Prostate gland (tissue), 2 donors: ENCODE measurements at regions not wholly inside any gene's neighbourhood (a gene's known extent, or its start where the extent isn't known, plus 50 kb on each side); places are given as distances from the start of the nearest gene placed in this dataset.

Experiments
- DNase-seq: peaks from one replicate; pipeline ENCODE4 v3.0.0-alpha.2; 2019; ENCODE audit warnings: low spot score
- H3K27ac ChIP-seq, 2 donors: fragments of 200-600 bp; sonication (generic); 2 replicates each; pipeline ENCODE4 v1.5.1; 2017 to 2019
- H3K27me3 ChIP-seq: fragments of 200-600 bp; sonication (generic); replicated peaks from 2 replicates; pipeline ENCODE4 v1.5.1; 2019; ENCODE audit not compliant: insufficient read depth
- H3K36me3 ChIP-seq, 2 donors: fragments of 200-600 bp; sonication (generic); 1 replicate in 1 of 2; 2 replicates in 1 of 2; pipeline versions ENCODE4 v1.5.1 to v1.8.1; 2017 to 2019
- H3K4me1 ChIP-seq: fragments of 200-600 bp; sonication (generic); replicated peaks from 2 replicates; pipeline ENCODE4 v1.5.1; 2019
- H3K4me3 ChIP-seq, 2 donors: fragments of 200-600 bp; sonication (generic); 2 replicates each; pipeline ENCODE4 v1.5.1; 2017 to 2019
- H3K9me3 ChIP-seq: fragments of 200-600 bp; sonication (generic); 2 replicates; pipeline ENCODE4 v1.5.1; 2017
- CTCF ChIP-seq, 4 experiments: fragments of 200-600 bp in 2 of 4; fragments of 450-650 bp in 2 of 4; sonication (generic) in 2 of 4; IDR thresholded peaks; 1 replicate in 3 of 4; 2 replicates in 1 of 4; pipeline ENCODE4 v1.5.1; 2016 to 2019; ENCODE audit warnings: antibody characterized with exemption in 4 of 4, mild to moderate bottlenecking in 2 of 4, moderate library complexity in 2 of 4
- POLR2A ChIP-seq: fragments of 450-650 bp; IDR thresholded peaks from one replicate; pipeline ENCODE4 v1.6.1; 2016; ENCODE audit warnings: antibody characterized with exemption, mild to moderate bottlenecking
- POLR2AphosphoS5 ChIP-seq: sonication (generic); formaldehyde crosslinking; IDR thresholded peaks from one replicate; pipeline ENCODE4 v1.6.1; 2017; ENCODE audit warnings: antibody characterized with exemption
- WGBS: methylation state at CpG from one replicate; pipeline ENCODE4 v1.1.5; 2018; 5-methylcytosine and 5-hydroxymethylcytosine counted together
- intact Hi-C: fragments of 100-400 bp; cut with DNase I; formaldehyde crosslinking; loops from one replicate; pipeline ENCODE4 v1.14.2; 2022

GRCh38 chrX:95860127-95860526, 824.5 kb upstream of the DIAPH2 start:
- no peak for TF ChIP-seq POLR2A
- TF ChIP-seq CTCF (IDR thresholded peaks at IDR 0.05), result no peak
- no peak for TF ChIP-seq POLR2AphosphoS5
- no peak for DNase-seq
- Histone ChIP-seq H3K27me3 (no peaks in the 10 kb centered on the region), H3K4me1 (no peaks in the 10 kb centered on the region), H3K27ac (no peak overlapping the region), H3K9me3 (no peaks in the 10 kb centered on the region), H3K4me3 (no peak overlapping the region), H3K36me3 (no peaks in the 10 kb centered on the region)
- intact Hi-C loops, result no loop called here
- whole genome bisulfite sequencing, result 80% methylated on average over 1 of the region's 1 CpG

GRCh38 chrX:95875661-95876060, 809.0 kb upstream of the DIAPH2 start:
- WGBS, result 63% methylated on average over 1 of the region's 1 CpG
- no peaks in the 10 kb centered on the region for H3K9me3 ChIP-seq
- DNase-seq, result no peak
- intact Hi-C loops, result no loop called here
- no peaks in the 10 kb centered on the region for H3K4me1 ChIP-seq
- H3K27me3 ChIP-seq, result no peaks in the 10 kb centered on the region
- H3K4me3 ChIP-seq, result no peak overlapping the region
- no peak overlapping the region for H3K27ac ChIP-seq
- TF ChIP-seq POLR2AphosphoS5 (no peak), CTCF (IDR thresholded peaks at IDR 0.05) (no peak), POLR2A (no peak)
- H3K36me3 ChIP-seq, result no peaks in the 10 kb centered on the region

GRCh38 chrX:95878874-95879273, 805.8 kb upstream of the DIAPH2 start:
- Histone ChIP-seq H3K27ac (no peak overlapping the region), H3K36me3 (no peaks in the 10 kb centered on the region)
- TF ChIP-seq CTCF (IDR thresholded peaks at IDR 0.05), result no peak
- no peak for TF ChIP-seq POLR2AphosphoS5

GRCh38 chrX:95884186-95884585, 800.5 kb upstream of the DIAPH2 start:
- no peaks in the 10 kb centered on the region for H3K9me3 ChIP-seq
- peak overlapping the region in 1 of 2 donors; percentile 43 for H3K27ac ChIP-seq
- intact Hi-C loops, result no loop called here
- H3K4me1 ChIP-seq, result no peaks in the 10 kb centered on the region
- H3K4me3 ChIP-seq, result no peak overlapping the region
- peak; percentile 51 for DNase-seq
- H3K27me3 ChIP-seq, result no peaks in the 10 kb centered on the region
- no peaks in the 10 kb centered on the region for H3K36me3 ChIP-seq
- no peak for TF ChIP-seq CTCF (IDR thresholded peaks at IDR 0.05)
- TF ChIP-seq POLR2AphosphoS5, result peak; percentile 70
- 6% methylated on average over 2 of the region's 2 CpGs for WGBS

More at GRCh38 chrX:95878874-95879273, 805.8 kb upstream of the DIAPH2 start:
- H3K4me1 ChIP-seq, result no peaks in the 10 kb centered on the region
- intact Hi-C loops, result no loop called here
- WGBS, result 49% methylated on average over 4 of the region's 4 CpGs
- no peak for DNase-seq
- no peaks in the 10 kb centered on the region for H3K27me3 ChIP-seq
- no peak overlapping the region for H3K4me3 ChIP-seq
- H3K9me3 ChIP-seq, result no peaks in the 10 kb centered on the region

- Histone ChIP-seq H3K9me3 (no peaks in the 10 kb centered on the region), H3K27ac (peak overlapping the region in 1 of 2 donors; percentile 43), H3K4me3 (no peak overlapping the region), H3K36me3 (no peaks in the 10 kb centered on the region), H3K4me1 (no peaks in the 10 kb centered on the region), H3K27me3 (no peaks in the 10 kb centered on the region)
- TF ChIP-seq CTCF (IDR thresholded peaks at IDR 0.05) (no peak), POLR2AphosphoS5 (peak; percentile 50)
- WGBS, result 23% methylated on average over 3 of the region's 3 CpGs
- DNase-seq, result peak; percentile 22
- intact Hi-C loops, result no loop called here
These were observed 799.6 kb upstream of the DIAPH2 start for GRCh38 chrX:95885074-95885473.
